CD14-positive monocyte (primary cell): ENCODE measurements at regions not wholly inside any gene's neighbourhood (a gene's known extent, or its start where the extent isn't known, plus 50 kb on each side); places are given as distances from the start of the nearest gene placed in this dataset. TPM values are rescaled to one million over a fixed set of nuclear protein-coding genes. Genes with fewer than 3 reads are reported as not detected.

Experiments
- DNase-seq, 3 donors: peaks; one replicate each; pipeline ENCODE4 v3.0.0-alpha.2; 2011 to 2022
- H2AFZ ChIP-seq: 2 replicates; pipeline ENCODE4 v1.6.0; 2012; ENCODE audit warnings: mild to moderate bottlenecking, low read depth, low read length, inconsistent platforms; ENCODE audit not compliant: insufficient read depth, poor library complexity, severe bottlenecking
- H3K27ac ChIP-seq, 2 donors: 1 replicate in 1 of 2; 2 replicates in 1 of 2; pipeline ENCODE4 v1.5.1; 2012 to 2013; ENCODE audit warnings: low read length in 2 of 2, control low read depth in 1 of 2, inconsistent platforms in 1 of 2, low read depth in 1 of 2, mild to moderate bottlenecking in 1 of 2
- H3K27me3 ChIP-seq, 2 donors: one replicate each; pipeline versions ENCODE4 v1.6.0 to v1.6.1; 2011 to 2013; ENCODE audit warnings: low read length in 2 of 2; ENCODE audit not compliant: control insufficient read depth in 2 of 2, insufficient read depth in 2 of 2
- H3K36me3 ChIP-seq, 2 donors: replicated peaks in 1 of 2; 1 replicate in 1 of 2; 2 replicates in 1 of 2; pipeline versions ENCODE4 v1.5.1 to v1.6.1; 2012 to 2013; ENCODE audit warnings: low read length in 2 of 2, control low read depth in 1 of 2, inconsistent platforms in 1 of 2, mild to moderate bottlenecking in 1 of 2; ENCODE audit not compliant: insufficient read depth in 2 of 2, control insufficient read depth in 1 of 2
- H3K4me1 ChIP-seq, 2 donors: 1 replicate in 1 of 2; 2 replicates in 1 of 2; pipeline versions ENCODE4 v1.5.1 to v1.6.1; 2012 to 2013; ENCODE audit warnings: low read length in 2 of 2, control low read depth in 1 of 2, inconsistent platforms in 1 of 2, mild to moderate bottlenecking in 1 of 2, moderate library complexity in 1 of 2; ENCODE audit not compliant: insufficient read depth in 2 of 2, control insufficient read depth in 1 of 2
- H3K4me2 ChIP-seq: replicated peaks from 2 replicates; pipeline ENCODE3; 2012; ENCODE audit warnings: low read length, moderate library complexity, mild to moderate bottlenecking; ENCODE audit not compliant: poor library complexity, severe bottlenecking; ENCODE audit errors: extremely low read depth
- H3K4me3 ChIP-seq, 3 experiments: fragments of 200-600 bp in 1 of 3; sonication (generic) in 1 of 3; replicated peaks in 1 of 3; 1 replicate in 2 of 3; 2 replicates in 1 of 3; pipeline ENCODE4 v1.5.1; 2011 to 2013; ENCODE audit warnings: low read length in 3 of 3, mild to moderate bottlenecking in 3 of 3, control low read depth in 2 of 3, low read depth in 2 of 3, inconsistent platforms in 1 of 3, moderate library complexity in 1 of 3
- H3K79me2 ChIP-seq: 2 replicates; pipeline ENCODE4 v1.6.0; 2012; ENCODE audit warnings: mild to moderate bottlenecking, control low read depth, inconsistent platforms, low read length, moderate library complexity; ENCODE audit not compliant: insufficient read depth
- H3K9ac ChIP-seq: 2 replicates; pipeline ENCODE4 v1.6.0; 2017; ENCODE audit warnings: low read length, mild to moderate bottlenecking; ENCODE audit not compliant: insufficient read depth, poor library complexity, severe bottlenecking
- H3K9me3 ChIP-seq, 2 donors: replicated peaks in 1 of 2; 1 replicate in 1 of 2; 2 replicates in 1 of 2; pipeline versions ENCODE4 v1.5.1 to v1.6.1; 2012 to 2013; ENCODE audit warnings: low read length in 2 of 2, control low read depth in 1 of 2; ENCODE audit not compliant: control insufficient read depth in 1 of 2, insufficient read depth in 1 of 2
- H4K20me1 ChIP-seq: 2 replicates; pipeline ENCODE4 v1.6.0; 2012; ENCODE audit warnings: mild to moderate bottlenecking, low read length, control low read depth, moderate library complexity; ENCODE audit not compliant: insufficient read depth
- H3K27ac Mint-ChIP-seq, 7 donors: one replicate each; pipeline ENCODE4 v1.8.0; 2020; ENCODE audit warnings: mild to moderate bottlenecking in 7 of 7, mixed read lengths in 7 of 7, moderate library complexity in 6 of 7, inconsistent platforms in 2 of 7
- H3K27me3 Mint-ChIP-seq, 3 donors: one replicate each; pipeline ENCODE4 v1.8.0; 2021 to 2022; ENCODE audit warnings: low read depth in 3 of 3, mild to moderate bottlenecking in 3 of 3, mixed read lengths in 3 of 3, moderate library complexity in 3 of 3, inconsistent platforms in 1 of 3
- H3K36me3 Mint-ChIP-seq, 2 donors: one replicate each; pipeline ENCODE4 v1.8.0; 2020; ENCODE audit warnings: mixed read lengths in 2 of 2, inconsistent platforms in 1 of 2, mild to moderate bottlenecking in 1 of 2
- H3K4me1 Mint-ChIP-seq: one replicate; pipeline ENCODE4 v1.8.0; 2020; ENCODE audit warnings: mild to moderate bottlenecking, mixed read lengths
- H3K4me3 Mint-ChIP-seq, 2 donors: one replicate each; pipeline ENCODE4 v1.8.0; 2020; ENCODE audit warnings: mild to moderate bottlenecking in 2 of 2, mixed read lengths in 2 of 2, moderate library complexity in 1 of 2
- H3K9me3 Mint-ChIP-seq, 7 donors: one replicate each; pipeline ENCODE4 v1.8.0; 2020 to 2022; ENCODE audit warnings: mixed read lengths in 7 of 7, mild to moderate bottlenecking in 6 of 7, moderate library complexity in 6 of 7, inconsistent platforms in 2 of 7
- CTCF ChIP-seq: fragments of 200-600 bp; IDR thresholded peaks from one replicate; pipeline ENCODE4 v1.8.0; 2022; ENCODE audit warnings: antibody characterized with exemption, mild to moderate bottlenecking
- WGBS: methylation state at CpG from one replicate; pipeline ENCODE4 v1.1.5; 2013; ENCODE audit warnings: missing lambda C conversion rate; ENCODE audit not compliant: insufficient coverage; 5-methylcytosine and 5-hydroxymethylcytosine counted together
- intact Hi-C, 2 donors: fragments of 100-400 bp; cut with micrococcal nuclease; formaldehyde crosslinking; loops; one replicate each; pipeline versions ENCODE4 v1.15.0 to v1.15.1; 2023
- small RNA-seq: library from RNA; depleted of rRNA; stranded (forward); fragments of <200 nt; gene quantifications from one replicate; pipeline ENCODE3, GENCODE V24; 2012; ENCODE audit warnings: low read depth; ENCODE audit not compliant: insufficient read length

GRCh38 chr11:47899801-47900200 lies 51.7 kb upstream of the NUP160 start:
- no peak overlapping the region for H3K4me3 ChIP-seq
- peaks cover 4% of the 10 kb centered on the region for H3K4me1 Mint-ChIP-seq
- no peak overlapping the region for H3K27ac Mint-ChIP-seq
- no peak for DNase-seq
- no peak for TF ChIP-seq CTCF
- no peaks in the 10 kb centered on the region for H3K9me3 ChIP-seq
- no peak overlapping the region for H2AFZ ChIP-seq
- H3K4me1 ChIP-seq, result no peaks in the 10 kb centered on the region
- peaks cover 0 to 3% (median 3%) of the 10 kb centered on the region in 3 donors for H3K27me3 Mint-ChIP-seq
- H3K4me2 ChIP-seq, result no peak overlapping the region
- peaks cover 0 to 5% (median 2%) of the 10 kb centered on the region in 7 donors for H3K9me3 Mint-ChIP-seq
- 50% methylated on average over 1 of the region's 2 CpGs for WGBS
- H3K36me3 Mint-ChIP-seq, result no peaks in the 10 kb centered on the region
- H4K20me1 ChIP-seq, result no peaks in the 10 kb centered on the region
- no peak overlapping the region for H3K4me3 Mint-ChIP-seq
- H3K27me3 ChIP-seq, result no peaks in the 10 kb centered on the region
- H3K36me3 ChIP-seq, result no peaks in the 10 kb centered on the region
- intact Hi-C loops, result no loop called here
- H3K9ac ChIP-seq, result no peak overlapping the region
- H3K27ac ChIP-seq, result no peak overlapping the region
- no peaks in the 10 kb centered on the region for H3K79me2 ChIP-seq

Small RNA genes lying in the stretch of these regions (small RNA-seq; reads per million reads assigned to genes)
- not detected for gene AC023232.1
